ENCODE measurements at regions not wholly inside any gene's neighbourhood (a gene's known extent, or its start where the extent isn't known, plus 50 kb on each side); places are given as distances from the start of the nearest gene placed in this dataset.

DNA sequence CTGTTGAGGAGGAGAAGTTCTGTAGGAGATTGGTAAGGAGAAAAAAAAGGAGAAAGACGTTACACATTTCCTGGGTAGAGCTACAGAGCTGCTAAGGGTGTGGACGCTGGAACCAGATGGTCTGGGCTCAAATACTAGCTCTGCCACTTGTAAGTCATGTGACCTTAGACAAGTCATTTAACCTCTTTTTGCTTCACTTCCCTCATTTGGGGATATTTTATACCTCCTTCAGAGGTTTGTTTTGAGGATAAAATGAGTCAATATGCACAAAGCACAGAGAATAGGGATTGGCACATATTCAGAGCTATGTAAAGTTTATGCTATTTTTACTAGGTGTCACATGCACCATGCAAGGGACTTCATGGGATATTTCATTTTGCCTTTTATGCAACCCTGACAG lies 708.8 kb downstream of the DHX35 start (continued):
- no peak for TF ChIP-seq FOSL1 (IDR thresholded peaks at IDR 0.05; ENCODE audit: insufficient read depth, low read depth, low read length)
- TF ChIP-seq ZNF274 (IDR thresholded peaks at IDR 0.05; ENCODE audit: borderline replicate concordance, extremely low read depth, low read length) = no peak
